DND-41 (cell line): ENCODE measurements at regions not wholly inside any gene's neighbourhood (a gene's known extent, or its start where the extent isn't known, plus 50 kb on each side); places are given as distances from the start of the nearest gene placed in this dataset.
"Not testable (repeated sequence)": the region's sequence is repeated elsewhere in the genome, so short reads cannot be mapped to it uniquely, and the experiment has no call there.

Experiments
- ATAC-seq: fragments of 200-7000 bp; cut with Tn5 transposase; 3 replicates; pipeline ENCODE4 v1.9.1; 2021; ENCODE audit warnings: low read depth; ENCODE audit not compliant: insufficient read depth
- DNase-seq: peaks from one replicate; pipeline ENCODE4 v3.0.0-alpha.2; 2020
- H2AFZ ChIP-seq: 2 replicates; pipeline ENCODE4 v1.6.0; 2012; ENCODE audit warnings: low read depth, low read length
- H3K27ac ChIP-seq: 2 replicates; pipeline ENCODE4 v1.5.1; 2012; ENCODE audit warnings: low read length, inconsistent platforms
- H3K27me3 ChIP-seq: fragments of 200-600 bp; sonication (generic); 2 replicates; pipeline ENCODE4 v1.6.0; 2012; ENCODE audit warnings: low read length, mild to moderate bottlenecking, inconsistent platforms; ENCODE audit not compliant: insufficient read depth, poor library complexity
- H3K36me3 ChIP-seq: 2 replicates; pipeline ENCODE4 v1.5.1; 2012; ENCODE audit warnings: low read length, inconsistent platforms; ENCODE audit not compliant: insufficient read depth
- H3K4me1 ChIP-seq: 2 replicates; pipeline ENCODE4 v1.5.1; 2012; ENCODE audit warnings: mild to moderate bottlenecking, low read length; ENCODE audit not compliant: insufficient read depth
- H3K4me2 ChIP-seq: 2 replicates; pipeline ENCODE4 v1.6.0; 2012; ENCODE audit warnings: mild to moderate bottlenecking, moderate library complexity, low read length, inconsistent platforms; ENCODE audit not compliant: insufficient read depth
- H3K4me3 ChIP-seq, 2 experiments: fragments of 200-600 bp in 1 of 2; shearing (Covaris generic) in 1 of 2; 2 replicates each; pipeline ENCODE4 v1.5.1; 2012 to 2016; ENCODE audit warnings: inconsistent platforms in 2 of 2, low read length in 2 of 2, mild to moderate bottlenecking in 2 of 2, low read depth in 1 of 2, moderate library complexity in 1 of 2
- H3K79me2 ChIP-seq: 2 replicates; pipeline ENCODE4 v1.6.0; 2012; ENCODE audit warnings: low read length, inconsistent platforms; ENCODE audit not compliant: insufficient read depth
- H3K9ac ChIP-seq: 2 replicates; pipeline ENCODE4 v1.6.0; 2012; ENCODE audit warnings: low read depth, mild to moderate bottlenecking, inconsistent platforms, low read length, moderate library complexity
- H3K9me3 ChIP-seq: 2 replicates; pipeline ENCODE4 v1.5.1; 2012; ENCODE audit warnings: low read length, moderate library complexity, mild to moderate bottlenecking, inconsistent platforms; ENCODE audit not compliant: insufficient read depth, severe bottlenecking
- H4K20me1 ChIP-seq: 2 replicates; pipeline ENCODE4 v1.6.0; 2012; ENCODE audit warnings: low read length; ENCODE audit not compliant: insufficient read depth
- EZH2 ChIP-seq: IDR thresholded peaks from 3 replicates; pipeline ENCODE4 v1.6.1; 2012; ENCODE audit warnings: borderline replicate concordance, low read depth, mild to moderate bottlenecking, moderate library complexity, low read length, inconsistent platforms; ENCODE audit not compliant: severe bottlenecking
- TF ChIP-seq, protein P1 (sequence below): IDR thresholded peaks from 2 replicates; pipeline ENCODE4 v1.5.1; 2012; ENCODE audit warnings: borderline replicate concordance, low read length, moderate library complexity, mild to moderate bottlenecking; ENCODE audit not compliant: poor library complexity, severe bottlenecking; ENCODE audit errors: extremely low read depth

DNA sequence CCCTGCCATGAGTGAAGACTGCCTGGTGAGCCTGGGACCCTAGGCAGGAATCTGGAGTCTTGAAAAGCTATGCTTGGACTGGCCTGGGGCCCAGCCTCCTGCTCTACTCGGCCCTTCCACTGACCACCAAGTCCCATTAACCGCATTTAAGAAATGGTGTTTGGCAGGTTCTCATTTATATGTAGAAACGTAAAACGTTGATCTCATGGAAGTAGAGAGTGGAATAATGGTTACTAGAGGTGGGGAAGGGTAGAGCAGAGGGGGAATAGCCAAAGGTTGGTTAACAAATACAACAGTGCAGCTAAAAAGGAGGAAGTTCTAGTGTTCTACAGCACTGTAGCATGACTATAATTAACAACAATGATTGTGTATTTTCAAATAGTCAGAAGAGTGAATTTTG lies 72.9 kb upstream of the EED start:
- H2AFZ ChIP-seq = no peak overlapping the region
- no peak overlapping the region for H3K4me3 ChIP-seq
- H3K4me2 ChIP-seq = no peak overlapping the region
- no peaks in the 10 kb centered on the region for H4K20me1 ChIP-seq
- no peak for TF ChIP-seq EZH2
- TF ChIP-seq, protein P1, sequence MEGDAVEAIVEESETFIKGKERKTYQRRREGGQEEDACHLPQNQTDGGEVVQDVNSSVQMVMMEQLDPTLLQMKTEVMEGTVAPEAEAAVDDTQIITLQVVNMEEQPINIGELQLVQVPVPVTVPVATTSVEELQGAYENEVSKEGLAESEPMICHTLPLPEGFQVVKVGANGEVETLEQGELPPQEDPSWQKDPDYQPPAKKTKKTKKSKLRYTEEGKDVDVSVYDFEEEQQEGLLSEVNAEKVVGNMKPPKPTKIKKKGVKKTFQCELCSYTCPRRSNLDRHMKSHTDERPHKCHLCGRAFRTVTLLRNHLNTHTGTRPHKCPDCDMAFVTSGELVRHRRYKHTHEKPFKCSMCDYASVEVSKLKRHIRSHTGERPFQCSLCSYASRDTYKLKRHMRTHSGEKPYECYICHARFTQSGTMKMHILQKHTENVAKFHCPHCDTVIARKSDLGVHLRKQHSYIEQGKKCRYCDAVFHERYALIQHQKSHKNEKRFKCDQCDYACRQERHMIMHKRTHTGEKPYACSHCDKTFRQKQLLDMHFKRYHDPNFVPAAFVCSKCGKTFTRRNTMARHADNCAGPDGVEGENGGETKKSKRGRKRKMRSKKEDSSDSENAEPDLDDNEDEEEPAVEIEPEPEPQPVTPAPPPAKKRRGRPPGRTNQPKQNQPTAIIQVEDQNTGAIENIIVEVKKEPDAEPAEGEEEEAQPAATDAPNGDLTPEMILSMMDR = no peak
- no peak for ATAC-seq
- no peak overlapping the region for H3K27ac ChIP-seq
- DNase-seq = no peak
- H3K9ac ChIP-seq = no peak overlapping the region
- H3K9me3 ChIP-seq = no peaks in the 10 kb centered on the region
- H3K36me3 ChIP-seq = no peaks in the 10 kb centered on the region
- no peaks in the 10 kb centered on the region for H3K79me2 ChIP-seq
- no peaks in the 10 kb centered on the region for H3K27me3 ChIP-seq
- no peaks in the 10 kb centered on the region for H3K4me1 ChIP-seq

DNA sequence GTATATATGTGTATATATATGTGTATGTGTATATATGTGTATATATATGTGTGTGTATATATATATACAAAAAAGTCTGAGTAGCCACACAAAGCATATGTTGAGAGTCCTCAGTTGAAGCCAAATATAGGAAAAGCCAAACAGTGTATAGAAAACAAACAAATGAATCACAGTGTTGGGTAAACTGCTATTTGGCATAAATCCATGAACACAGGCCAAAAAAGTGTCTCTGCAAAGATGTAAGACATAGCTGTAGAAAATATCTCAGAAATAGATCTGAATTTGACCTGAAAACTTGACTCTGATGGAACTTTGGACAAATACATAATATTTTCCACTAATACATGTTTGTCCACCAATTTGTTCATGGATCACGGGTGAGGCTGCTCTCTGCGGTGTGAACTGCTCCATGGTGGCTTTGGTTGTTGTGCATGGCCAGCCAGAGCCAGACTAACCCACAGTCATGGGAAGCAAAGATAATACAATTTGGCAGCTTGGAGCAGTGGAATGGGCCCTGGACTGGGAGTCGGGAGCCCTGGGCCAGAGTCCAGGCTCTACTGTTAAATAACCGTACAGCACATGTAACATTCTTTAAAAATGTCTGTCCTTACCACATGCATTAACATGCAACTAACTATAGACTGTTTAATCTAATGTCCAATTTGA lies 76.9 kb upstream of the EED start:
- ATAC-seq (no peak), DNase-seq (no peak)
- Histone ChIP-seq H3K9me3 (no peaks in the 10 kb centered on the region), H3K9ac (no peak overlapping the region), H2AFZ (no peak overlapping the region), H3K4me3 (no peak overlapping the region), H3K36me3 (no peaks in the 10 kb centered on the region), H3K4me2 (no peak overlapping the region), H3K79me2 (no peaks in the 10 kb centered on the region), H3K27me3 (no peaks in the 10 kb centered on the region), H3K27ac (no peak overlapping the region), H3K4me1 (no peaks in the 10 kb centered on the region), H4K20me1 (no peaks in the 10 kb centered on the region)
- TF ChIP-seq, protein P1 = no peak
- no peak for TF ChIP-seq EZH2

DNA sequence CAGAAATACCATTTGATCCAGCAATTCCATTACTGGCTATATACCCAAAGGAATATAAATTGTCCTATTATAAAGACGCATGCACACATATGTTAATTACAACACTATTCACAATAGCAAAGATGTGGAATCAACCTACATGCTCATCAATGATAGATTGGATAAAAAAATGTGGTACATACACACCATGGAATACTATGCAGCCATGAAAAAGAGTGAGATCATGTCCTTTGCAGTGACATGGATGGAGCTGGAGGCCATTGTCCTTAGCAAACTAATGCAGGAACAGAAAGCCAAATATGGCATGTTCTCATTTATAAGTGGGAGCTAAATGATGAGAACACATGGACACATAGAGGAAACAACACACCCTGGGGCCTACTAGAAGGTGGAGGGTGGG lies 78.3 kb upstream of the EED start:
- not testable (repeated sequence) for ATAC-seq, H2AFZ ChIP-seq, H3K4me3 ChIP-seq, H3K27me3 ChIP-seq, H3K9ac ChIP-seq, H3K27ac ChIP-seq, H4K20me1 ChIP-seq, H3K9me3 ChIP-seq, DNase-seq, H3K4me2 ChIP-seq, H3K36me3 ChIP-seq, H3K4me1 ChIP-seq, H3K79me2 ChIP-seq

DNA sequence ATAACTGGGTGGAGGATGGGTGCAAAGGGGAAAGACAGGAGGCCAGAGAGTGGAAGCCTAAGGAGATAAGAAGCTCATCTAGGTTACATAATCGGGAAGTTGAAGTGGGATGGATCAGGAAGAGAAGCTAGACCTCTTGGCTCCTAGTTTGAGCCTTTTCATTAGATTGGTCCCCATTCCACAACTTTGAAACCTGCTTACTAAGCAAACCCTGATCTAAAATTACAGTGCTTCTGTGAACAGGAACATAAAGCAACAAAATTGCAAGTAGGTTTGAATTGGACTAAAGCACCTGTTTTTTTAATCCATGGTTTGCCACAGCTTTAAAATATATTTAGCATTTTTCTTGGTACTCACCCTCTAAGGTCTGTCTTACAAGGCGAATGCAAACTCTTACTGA lies 80.4 kb upstream of the EED start:
- Histone ChIP-seq H3K9me3 (no peaks in the 10 kb centered on the region), H2AFZ (no peak overlapping the region), H3K79me2 (no peaks in the 10 kb centered on the region), H3K9ac (no peak overlapping the region), H3K27me3 (no peaks in the 10 kb centered on the region), H3K36me3 (no peaks in the 10 kb centered on the region), H3K4me2 (no peak overlapping the region), H3K4me1 (no peaks in the 10 kb centered on the region), H3K4me3 (no peak overlapping the region), H4K20me1 (no peaks in the 10 kb centered on the region), H3K27ac (no peak overlapping the region)
- ATAC-seq (no peak), DNase-seq (no peak)
- TF ChIP-seq EZH2 = no peak
- TF ChIP-seq, protein P1 = no peak

DNA sequence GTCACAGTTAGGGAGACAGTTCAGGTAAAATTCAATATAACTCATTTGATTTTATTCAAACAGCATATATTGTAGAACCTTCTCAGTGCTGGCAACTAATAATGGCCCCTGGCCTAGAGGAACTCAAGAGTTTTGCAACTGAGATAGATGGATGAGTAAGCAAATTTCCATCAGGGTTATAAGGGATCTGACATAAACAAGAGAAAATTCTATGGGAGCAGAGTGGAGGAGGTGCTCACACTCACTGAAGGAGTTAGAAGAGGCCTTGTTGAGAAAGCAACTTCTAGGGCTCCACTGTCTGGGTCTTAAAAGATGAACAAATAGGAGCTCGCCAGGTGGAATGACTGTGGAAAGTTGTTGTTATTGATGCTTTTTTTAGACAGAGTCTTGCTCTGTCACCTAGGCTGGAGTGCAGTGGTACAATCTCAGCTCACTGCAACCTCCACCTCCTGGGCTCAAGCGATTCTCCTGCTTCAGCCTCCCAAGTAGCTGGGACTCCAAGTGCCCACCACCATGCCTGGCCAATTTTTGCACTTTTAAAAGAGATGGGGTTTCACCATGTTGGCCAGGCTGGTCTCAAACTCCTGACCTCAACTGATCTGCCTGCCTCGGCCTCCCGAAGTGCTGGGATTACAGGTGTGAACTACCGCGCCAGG lies 81.2 kb upstream of the EED start:
- ATAC-seq, H3K79me2 ChIP-seq, H3K9ac ChIP-seq, H3K9me3 ChIP-seq, H3K4me1 ChIP-seq, H3K36me3 ChIP-seq, H3K27me3 ChIP-seq, H3K27ac ChIP-seq, DNase-seq, H3K4me2 ChIP-seq, H2AFZ ChIP-seq, H3K4me3 ChIP-seq, H4K20me1 ChIP-seq: not testable (repeated sequence)
